ENCODE measurements at regions not wholly inside any gene's neighbourhood (a gene's known extent, or its start where the extent isn't known, plus 50 kb on each side); places are given as distances from the start of the nearest gene placed in this dataset.
"Not testable (repeated sequence)": the region's sequence is repeated elsewhere in the genome, so short reads cannot be mapped to it uniquely, and the experiment has no call there.

- DNase-seq (ENCODE audit: low read depth in 2 of 2) = no peak
Observed at GRCh38 chr22:42217752-42218280, 52.6 kb downstream of the TCF20 start.

GRCh38 chr22:42217019-42217751 lies 53.3 kb downstream of the TCF20 start:
- DNase-seq (ENCODE audit: low read depth in 2 of 2) = no peak

- no peak for DNase-seq (ENCODE audit: low read depth in 2 of 2)
Observed at GRCh38 chr22:42214633-42215415, 55.6 kb downstream of the TCF20 start.

- no peak for DNase-seq (ENCODE audit: low read depth in 2 of 2)
Observed at GRCh38 chr22:42208362-42208761, 62.1 kb downstream of the TCF20 start.

- no peak for DNase-seq (ENCODE audit: low read depth in 2 of 2)
Observed at GRCh38 chr22:42207918-42208317, 62.5 kb downstream of the TCF20 start.

GRCh38 chr22:42203609-42204008 lies 66.8 kb downstream of the TCF20 start:
- no peak for DNase-seq (ENCODE audit: low read depth in 2 of 2)

- peak; percentile 24 to 42 for DNase-seq (ENCODE audit: low read depth in 2 of 2)
Observed at GRCh38 chr22:42202669-42203068, 67.8 kb downstream of the TCF20 start.

GRCh38 chr22:42202048-42202447 lies 68.4 kb downstream of the TCF20 start:
- no peak for DNase-seq (ENCODE audit: low read depth in 2 of 2)

GRCh38 chr22:42199025-42199424 lies 68.4 kb upstream of the CYP2D6 start:
- DNase-seq (ENCODE audit: low read depth in 2 of 2) = no peak

- DNase-seq (ENCODE audit: low read depth in 2 of 2) = no peak
Observed at GRCh38 chr22:42198226-42198625, 67.6 kb upstream of the CYP2D6 start.

- no peak for DNase-seq (ENCODE audit: low read depth in 2 of 2)
Observed at GRCh38 chr22:42196454-42196853, 65.8 kb upstream of the CYP2D6 start.

- DNase-seq (ENCODE audit: low read depth in 2 of 2) = no peak
Observed at GRCh38 chr22:42194953-42195352, 64.3 kb upstream of the CYP2D6 start.

GRCh38 chr22:42194104-42194851 lies 63.7 kb upstream of the CYP2D6 start:
- no peak for DNase-seq (ENCODE audit: low read depth in 2 of 2)

GRCh38 chr22:42192547-42192946 lies 61.9 kb upstream of the CYP2D6 start:
- no peak for DNase-seq (ENCODE audit: low read depth in 2 of 2)

- DNase-seq (ENCODE audit: low read depth in 2 of 2) = no peak
Observed at GRCh38 chr22:42190274-42190673, 59.7 kb upstream of the CYP2D6 start.

GRCh38 chr22:42189761-42190160 lies 59.2 kb upstream of the CYP2D6 start:
- no peak for DNase-seq (ENCODE audit: low read depth in 2 of 2)

GRCh38 chr22:42188808-42189447 lies 58.3 kb upstream of the CYP2D6 start:
- no peak for DNase-seq (ENCODE audit: low read depth in 2 of 2)

- no peak for DNase-seq (ENCODE audit: low read depth in 2 of 2)
Observed at GRCh38 chr22:42187646-42188045, 57.0 kb upstream of the CYP2D6 start.

GRCh38 chr22:42185915-42186439 lies 55.4 kb upstream of the CYP2D6 start:
- DNase-seq (ENCODE audit: low read depth in 2 of 2) = no peak

- no peak for DNase-seq (ENCODE audit: low read depth in 2 of 2)
Observed at GRCh38 chr22:42184852-42185251, 54.2 kb upstream of the CYP2D6 start.

GRCh38 chr22:42183461-42184059 lies 53.0 kb upstream of the CYP2D6 start:
- DNase-seq (ENCODE audit: low read depth in 2 of 2) = not testable (repeated sequence)

Data from activated CD8-positive, alpha-beta memory T cell treated with anti-CD3 and anti-CD28 coated beads for 4 hours (primary cell).